ENCODE measurements at regions not wholly inside any gene's neighbourhood (a gene's known extent, or its start where the extent isn't known, plus 50 kb on each side); places are given as distances from the start of the nearest gene placed in this dataset.

DNA sequence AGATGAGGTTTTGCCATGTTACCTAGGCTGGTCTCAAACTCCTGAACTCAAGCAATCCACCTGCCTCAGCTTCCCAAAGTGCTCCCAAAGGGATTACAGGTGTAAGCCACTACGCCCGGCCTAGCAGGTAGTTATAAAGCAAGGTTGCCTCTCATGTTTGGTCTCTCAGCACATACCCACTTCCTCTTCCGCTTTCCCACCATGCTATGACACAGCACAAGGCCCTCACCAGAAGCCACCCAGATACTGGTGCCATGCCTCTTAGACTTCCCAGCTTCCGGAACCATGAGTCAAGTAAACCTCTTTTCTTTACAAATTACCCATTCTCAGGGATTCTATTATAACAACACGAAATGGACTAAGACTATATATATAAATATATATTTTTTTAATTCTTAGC lies 143.6 kb downstream of the COPRS start:
- Histone ChIP-seq H3K27me3 (replicated peaks in 1 of 4; ENCODE audit: control extremely low read depth in 1 of 4, control insufficient read depth in 3 of 4, insufficient read depth in 4 of 4, low read length in 3 of 4) (no peaks in the 10 kb centered on the region), H3K4me2 (replicated peaks; ENCODE audit: low read depth, low read length, poor library complexity, severe bottlenecking) (no peak overlapping the region), H2AFZ (ENCODE audit: insufficient read depth, low read depth, low read length, poor library complexity, severe bottlenecking) (peak overlapping the region; percentile 40), H3K27ac (ENCODE audit: low read length in 2 of 2) (no peak overlapping the region), H3K79me2 (ENCODE audit: control insufficient read depth, insufficient read depth, low read length) (no peaks in the 10 kb centered on the region), H3K36me3 (replicated peaks in 1 of 2; ENCODE audit: control extremely low read depth in 1 of 2, control insufficient read depth in 1 of 2, extremely low read depth in 1 of 2, insufficient read depth in 2 of 2, low read length in 1 of 2) (no peaks in the 10 kb centered on the region), H3K9me3 (ENCODE audit: control extremely low read depth in 1 of 3, control insufficient read depth in 2 of 3, insufficient read depth in 1 of 3, low read length in 2 of 3) (no peaks in the 10 kb centered on the region), H4K20me1 (ENCODE audit: control insufficient read depth, insufficient read depth, low read length, poor library complexity, severe bottlenecking) (no peaks in the 10 kb centered on the region), H3K4me3 (ENCODE audit: control extremely low read depth in 1 of 5, extremely low read depth in 1 of 5, insufficient read depth in 1 of 5, low read depth in 2 of 5, low read length in 4 of 5) (no peak overlapping the region), H3K4me1 (ENCODE audit: control insufficient read depth in 2 of 2, insufficient read depth in 2 of 2, low read length in 2 of 2) (peaks cover 3 to 5% of the 10 kb centered on the region in 2 donors), H3K9ac (ENCODE audit: low read length) (no peak overlapping the region)
- no peak for TF ChIP-seq EZH2 (IDR thresholded peaks at IDR 0.05; ENCODE audit: borderline replicate concordance, insufficient read depth, low read depth, low read length, poor library complexity, severe bottlenecking)
- TF ChIP-seq, protein P1, sequence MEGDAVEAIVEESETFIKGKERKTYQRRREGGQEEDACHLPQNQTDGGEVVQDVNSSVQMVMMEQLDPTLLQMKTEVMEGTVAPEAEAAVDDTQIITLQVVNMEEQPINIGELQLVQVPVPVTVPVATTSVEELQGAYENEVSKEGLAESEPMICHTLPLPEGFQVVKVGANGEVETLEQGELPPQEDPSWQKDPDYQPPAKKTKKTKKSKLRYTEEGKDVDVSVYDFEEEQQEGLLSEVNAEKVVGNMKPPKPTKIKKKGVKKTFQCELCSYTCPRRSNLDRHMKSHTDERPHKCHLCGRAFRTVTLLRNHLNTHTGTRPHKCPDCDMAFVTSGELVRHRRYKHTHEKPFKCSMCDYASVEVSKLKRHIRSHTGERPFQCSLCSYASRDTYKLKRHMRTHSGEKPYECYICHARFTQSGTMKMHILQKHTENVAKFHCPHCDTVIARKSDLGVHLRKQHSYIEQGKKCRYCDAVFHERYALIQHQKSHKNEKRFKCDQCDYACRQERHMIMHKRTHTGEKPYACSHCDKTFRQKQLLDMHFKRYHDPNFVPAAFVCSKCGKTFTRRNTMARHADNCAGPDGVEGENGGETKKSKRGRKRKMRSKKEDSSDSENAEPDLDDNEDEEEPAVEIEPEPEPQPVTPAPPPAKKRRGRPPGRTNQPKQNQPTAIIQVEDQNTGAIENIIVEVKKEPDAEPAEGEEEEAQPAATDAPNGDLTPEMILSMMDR (IDR thresholded peaks at IDR 0.05): no peak
- Mint-ChIP-seq H3K4me3 (no peak overlapping the region), H3K27ac (no peak overlapping the region), H3K27me3 (peaks cover 4% of the 10 kb centered on the region), H3K9me3 (ENCODE audit: insufficient read depth) (no peaks in the 10 kb centered on the region), H3K4me1 (peaks cover 5% of the 10 kb centered on the region)
- intact Hi-C loops (cut with micrococcal nuclease): no loop called here
- CTCF ChIA-PET: no interaction called here
- 33% methylated on average over 3 of the region's 5 CpGs for WGBS (ENCODE audit: insufficient coverage)
- DNase-seq (peak; percentile 15), ATAC-seq (ENCODE audit: low read depth) (no peak)
- POLR2A ChIA-PET: no interaction called here

DNA sequence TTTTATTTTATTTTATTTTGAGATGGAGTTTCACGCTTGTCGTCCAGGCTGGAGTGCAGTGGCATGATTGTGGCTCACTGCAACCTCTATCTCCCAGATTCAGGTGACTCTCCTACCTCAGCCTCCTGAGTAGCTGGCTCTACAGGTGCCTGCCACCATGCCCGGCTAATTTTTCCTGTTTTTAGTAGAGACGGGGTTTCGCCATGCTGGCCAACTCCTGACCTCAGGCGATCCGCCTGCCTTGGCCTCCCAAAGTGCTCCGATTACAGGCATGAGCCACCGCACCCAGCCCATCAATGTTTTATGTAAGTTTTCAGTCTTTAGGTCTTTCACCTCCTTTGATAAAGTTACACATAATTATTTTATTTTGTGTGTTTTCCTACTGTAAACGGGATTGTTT lies 154.6 kb downstream of the COPRS start:
- Histone ChIP-seq H3K4me3 (ENCODE audit: control extremely low read depth in 1 of 5, extremely low read depth in 1 of 5, insufficient read depth in 1 of 5, low read depth in 2 of 5, low read length in 4 of 5) (no peak overlapping the region), H3K36me3 (replicated peaks in 1 of 2; ENCODE audit: control extremely low read depth in 1 of 2, control insufficient read depth in 1 of 2, extremely low read depth in 1 of 2, insufficient read depth in 2 of 2, low read length in 1 of 2) (no peaks in the 10 kb centered on the region), H3K4me1 (ENCODE audit: control insufficient read depth in 2 of 2, insufficient read depth in 2 of 2, low read length in 2 of 2) (no peaks in the 10 kb centered on the region), H3K27ac (ENCODE audit: low read length in 2 of 2) (no peak overlapping the region), H3K9me3 (ENCODE audit: control extremely low read depth in 1 of 3, control insufficient read depth in 2 of 3, insufficient read depth in 1 of 3, low read length in 2 of 3) (peaks cover 0 to 3% (median 0%) of the 10 kb centered on the region in 3 donors), H3K27me3 (replicated peaks in 1 of 4; ENCODE audit: control extremely low read depth in 1 of 4, control insufficient read depth in 3 of 4, insufficient read depth in 4 of 4, low read length in 3 of 4) (peaks cover 0 to 5% (median 0%) of the 10 kb centered on the region in 4 experiments), H3K4me2 (replicated peaks; ENCODE audit: low read depth, low read length, poor library complexity, severe bottlenecking) (no peak overlapping the region), H3K9ac (ENCODE audit: low read length) (no peak overlapping the region), H3K79me2 (ENCODE audit: control insufficient read depth, insufficient read depth, low read length) (no peaks in the 10 kb centered on the region), H2AFZ (ENCODE audit: insufficient read depth, low read depth, low read length, poor library complexity, severe bottlenecking) (no peak overlapping the region), H4K20me1 (ENCODE audit: control insufficient read depth, insufficient read depth, low read length, poor library complexity, severe bottlenecking) (no peaks in the 10 kb centered on the region)
- H3K27me3 Mint-ChIP-seq: peaks cover 34% of the 10 kb centered on the region
- no peaks in the 10 kb centered on the region for H3K4me1 Mint-ChIP-seq
- intact Hi-C loops (cut with micrococcal nuclease): no loop called here
- H3K9me3 Mint-ChIP-seq (ENCODE audit: insufficient read depth): peaks cover 5% of the 10 kb centered on the region
- H3K27ac Mint-ChIP-seq: no peak overlapping the region
- H3K4me3 Mint-ChIP-seq: no peak overlapping the region
- CTCF ChIA-PET: interaction anchor here (0.8 kb wide), 1 partner anchor 15 kb away, joined by 3 read pairs; no protein-coding TSS in a partner anchor
- ATAC-seq (ENCODE audit: low read depth) (no peak), DNase-seq (no peak)
- POLR2A ChIA-PET: no interaction called here
- 100% methylated on average over 5 of the region's 10 CpGs for WGBS (ENCODE audit: insufficient coverage)
- TF ChIP-seq EZH2 (IDR thresholded peaks at IDR 0.05; ENCODE audit: borderline replicate concordance, insufficient read depth, low read depth, low read length, poor library complexity, severe bottlenecking): no peak
- TF ChIP-seq, protein P1 (IDR thresholded peaks at IDR 0.05): no peak
